Sigmoid colon (tissue), 3 donors: ENCODE measurements at regions not wholly inside any gene's neighbourhood (a gene's known extent, or its start where the extent isn't known, plus 50 kb on each side); places are given as distances from the start of the nearest gene placed in this dataset.

Experiments used
- CTCF ChIP-seq, 4 experiments: fragments of 450-650 bp in 3 of 4; fragments of 200-600 bp in 1 of 4; IDR thresholded peaks; one replicate each; pipeline ENCODE4 v1.5.1; 2016 to 2019; ENCODE audit warnings: antibody characterized with exemption in 4 of 4, mild to moderate bottlenecking in 3 of 4, moderate library complexity in 2 of 4
- POLR2A ChIP-seq, 2 donors: fragments of 450-650 bp; IDR thresholded peaks; one replicate each; pipeline ENCODE4 v1.6.1; 2016; ENCODE audit warnings: antibody characterized with exemption in 2 of 2, mild to moderate bottlenecking in 2 of 2, moderate library complexity in 2 of 2

GRCh38 chr4:129429581-129430320 lies 333.8 kb downstream of the C4orf33 start:
- TF ChIP-seq POLR2A (IDR thresholded peaks at IDR 0.05) (no peak), CTCF (IDR thresholded peaks at IDR 0.05) (no peak)
